ENCODE measurements at regions not wholly inside any gene's neighbourhood (a gene's known extent, or its start where the extent isn't known, plus 50 kb on each side); places are given as distances from the start of the nearest gene placed in this dataset.
"Not testable (repeated sequence)": the region's sequence is repeated elsewhere in the genome, so short reads cannot be mapped to it uniquely, and the experiment has no call there.

GRCh38 chr22:26939466-26939865 lies 282.1 kb downstream of the MIAT start:
- Histone ChIP-seq H3K9me3 (no peaks in the 10 kb centered on the region), H3K4me1 (ENCODE audit: control insufficient read depth in 1 of 2, insufficient read depth in 1 of 2, low read depth in 1 of 2, low read length in 1 of 2) (no peaks in the 10 kb centered on the region), H3K27ac (no peak overlapping the region), H3K27me3 (no peaks in the 10 kb centered on the region), H3K4me3 (ENCODE audit: low read depth in 1 of 2, low read length in 1 of 2) (no peak overlapping the region), H3K36me3 (no peaks in the 10 kb centered on the region)
- no peak for TF ChIP-seq CTCF (IDR thresholded peaks at IDR 0.05)

DNA sequence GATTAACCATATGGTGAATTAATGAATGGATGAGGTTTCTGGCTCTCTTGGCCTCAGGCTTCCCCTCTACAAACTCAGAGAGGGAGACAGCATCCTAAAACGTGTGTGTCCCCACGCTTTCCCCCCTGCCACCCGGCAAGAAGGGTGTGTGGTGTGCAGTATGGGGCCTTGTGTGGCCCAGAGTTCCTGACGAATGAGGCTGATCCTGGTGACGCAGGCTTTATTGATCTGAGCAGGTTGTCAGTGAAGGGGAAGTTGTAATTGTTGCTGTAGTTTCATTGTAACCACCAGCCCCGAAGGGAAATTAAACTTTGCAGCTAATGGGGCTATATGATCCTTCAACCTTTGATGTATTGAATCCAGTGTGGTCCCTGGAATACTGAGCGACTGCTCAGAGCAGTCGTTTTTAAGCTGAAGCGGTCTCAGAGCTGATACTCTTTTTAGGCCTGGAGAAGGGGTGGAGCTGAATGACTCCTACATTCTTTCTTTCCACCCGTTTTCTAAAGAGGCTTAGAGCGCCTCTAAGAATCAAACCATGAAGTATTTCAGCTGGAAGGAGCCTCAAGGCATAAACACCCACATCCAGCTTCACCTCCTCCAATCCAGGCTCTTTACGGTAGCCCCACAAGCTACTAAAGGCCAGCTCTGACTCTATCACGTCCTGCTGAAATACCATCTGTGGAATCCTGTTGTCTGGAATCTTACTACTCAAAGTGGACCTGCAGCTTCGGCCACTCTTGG lies 284.7 kb downstream of the MIAT start:
- H3K36me3 ChIP-seq, result no peaks in the 10 kb centered on the region
- no peaks in the 10 kb centered on the region for H3K9me3 ChIP-seq
- H3K4me3 ChIP-seq (ENCODE audit: low read depth in 1 of 2, low read length in 1 of 2), result no peak overlapping the region
- H3K27me3 ChIP-seq, result no peaks in the 10 kb centered on the region
- H3K27ac ChIP-seq, result no peak overlapping the region
- no peak for TF ChIP-seq CTCF (IDR thresholded peaks at IDR 0.05)
- H3K4me1 ChIP-seq (ENCODE audit: control insufficient read depth in 1 of 2, insufficient read depth in 1 of 2, low read depth in 1 of 2, low read length in 1 of 2), result no peaks in the 10 kb centered on the region

- Histone ChIP-seq H3K27me3 (no peaks in the 10 kb centered on the region), H3K27ac (no peak overlapping the region), H3K36me3 (no peaks in the 10 kb centered on the region), H3K4me1 (ENCODE audit: control insufficient read depth in 1 of 2, insufficient read depth in 1 of 2, low read depth in 1 of 2, low read length in 1 of 2) (no peaks in the 10 kb centered on the region), H3K4me3 (ENCODE audit: low read depth in 1 of 2, low read length in 1 of 2) (no peak overlapping the region), H3K9me3 (no peaks in the 10 kb centered on the region)
- no peak for TF ChIP-seq CTCF (IDR thresholded peaks at IDR 0.05)
Observed at GRCh38 chr22:26942637-26942957, 285.2 kb downstream of the MIAT start.

- no peaks in the 10 kb centered on the region for H3K4me1 ChIP-seq (ENCODE audit: control insufficient read depth in 1 of 2, insufficient read depth in 1 of 2, low read depth in 1 of 2, low read length in 1 of 2)
- H3K9me3 ChIP-seq, result no peaks in the 10 kb centered on the region
- no peak for TF ChIP-seq CTCF (IDR thresholded peaks at IDR 0.05)
- no peak overlapping the region for H3K27ac ChIP-seq
- H3K27me3 ChIP-seq, result peaks cover 8% of the 10 kb centered on the region
- H3K4me3 ChIP-seq (ENCODE audit: low read depth in 1 of 2, low read length in 1 of 2), result no peak overlapping the region
- no peaks in the 10 kb centered on the region for H3K36me3 ChIP-seq
Observed at GRCh38 chr22:26945565-26945964, 288.2 kb downstream of the MIAT start.

GRCh38 chr22:26949193-26949592 lies 291.8 kb downstream of the MIAT start:
- Histone ChIP-seq H3K4me1 (ENCODE audit: control insufficient read depth in 1 of 2, insufficient read depth in 1 of 2, low read depth in 1 of 2, low read length in 1 of 2) (no peaks in the 10 kb centered on the region), H3K27ac (no peak overlapping the region), H3K36me3 (no peaks in the 10 kb centered on the region), H3K9me3 (no peaks in the 10 kb centered on the region), H3K4me3 (ENCODE audit: low read depth in 1 of 2, low read length in 1 of 2) (no peak overlapping the region), H3K27me3 (peaks cover 42% of the 10 kb centered on the region)
- TF ChIP-seq CTCF (IDR thresholded peaks at IDR 0.05), result no peak

- not testable (repeated sequence) for H3K4me1 ChIP-seq (ENCODE audit: control insufficient read depth in 1 of 2, insufficient read depth in 1 of 2, low read depth in 1 of 2, low read length in 1 of 2); H3K9me3 ChIP-seq; H3K27ac ChIP-seq; H3K36me3 ChIP-seq; H3K4me3 ChIP-seq (ENCODE audit: low read depth in 1 of 2, low read length in 1 of 2)
- peaks cover 62% of the 10 kb centered on the region for H3K27me3 ChIP-seq
Observed at GRCh38 chr22:26951139-26951538, 293.8 kb downstream of the MIAT start.
